ENCODE measurements at regions not wholly inside any gene's neighbourhood (a gene's known extent, or its start where the extent isn't known, plus 50 kb on each side); places are given as distances from the start of the nearest gene placed in this dataset.

GRCh38 chr21:17442165-17442564, 70.7 kb upstream of the CXADR start:
- TF ChIP-seq CTCF (IDR thresholded peaks at IDR 0.05; ENCODE audit: low read depth, low read length), result no peak
- in situ Hi-C loops (cut with HindIII; ENCODE audit: low sequenced_read_pairs), result no loop called here
- DNase-seq (ENCODE audit: low read depth, low spot score), result no peak
- no peak overlapping the region for H3K4me3 ChIP-seq (ENCODE audit: low read depth, low read length)

GRCh38 chr21:17444828-17445227, 68.0 kb upstream of the CXADR start:
- in situ Hi-C loops (cut with HindIII; ENCODE audit: low sequenced_read_pairs), result no loop called here
- no peak for TF ChIP-seq CTCF (IDR thresholded peaks at IDR 0.05; ENCODE audit: low read depth, low read length)
- no peak for DNase-seq (ENCODE audit: low read depth, low spot score)
- H3K4me3 ChIP-seq (ENCODE audit: low read depth, low read length), result no peak overlapping the region

GRCh38 chr21:17446737-17447136, 66.1 kb upstream of the CXADR start:
- in situ Hi-C loops (cut with HindIII; ENCODE audit: low sequenced_read_pairs), result no loop called here
- no peak overlapping the region for H3K4me3 ChIP-seq (ENCODE audit: low read depth, low read length)
- DNase-seq (ENCODE audit: low read depth, low spot score), result no peak
- TF ChIP-seq CTCF (IDR thresholded peaks at IDR 0.05; ENCODE audit: low read depth, low read length), result no peak

GRCh38 chr21:17449701-17450100, 63.1 kb upstream of the CXADR start:
- no peak for DNase-seq (ENCODE audit: low read depth, low spot score)
- in situ Hi-C loops (cut with HindIII; ENCODE audit: low sequenced_read_pairs), result no loop called here
- TF ChIP-seq CTCF (IDR thresholded peaks at IDR 0.05; ENCODE audit: low read depth, low read length), result no peak
- H3K4me3 ChIP-seq (ENCODE audit: low read depth, low read length), result no peak overlapping the region

GRCh38 chr21:17451364-17451891, 61.4 kb upstream of the CXADR start:
- no peak overlapping the region for H3K4me3 ChIP-seq (ENCODE audit: low read depth, low read length)
- peak; percentile 76 for DNase-seq (ENCODE audit: low read depth, low spot score)
- in situ Hi-C loops (cut with HindIII; ENCODE audit: low sequenced_read_pairs), result no loop called here

GRCh38 chr21:17454315-17455027, 58.4 kb upstream of the CXADR start:
- no peak overlapping the region for H3K4me3 ChIP-seq (ENCODE audit: low read depth, low read length)
- DNase-seq (ENCODE audit: low read depth, low spot score), result peak; percentile 87
- TF ChIP-seq CTCF (IDR thresholded peaks at IDR 0.05; ENCODE audit: low read depth, low read length), result no peak
- in situ Hi-C loops (cut with HindIII; ENCODE audit: low sequenced_read_pairs), result no loop called here

More at GRCh38 chr21:17451364-17451891, 61.4 kb upstream of the CXADR start:
- no peak for TF ChIP-seq CTCF (IDR thresholded peaks at IDR 0.05; ENCODE audit: low read depth, low read length)

Data from astrocyte of the spinal cord (primary cell).